ENCODE measurements at regions not wholly inside any gene's neighbourhood (a gene's known extent, or its start where the extent isn't known, plus 50 kb on each side); places are given as distances from the start of the nearest gene placed in this dataset.

DNA sequence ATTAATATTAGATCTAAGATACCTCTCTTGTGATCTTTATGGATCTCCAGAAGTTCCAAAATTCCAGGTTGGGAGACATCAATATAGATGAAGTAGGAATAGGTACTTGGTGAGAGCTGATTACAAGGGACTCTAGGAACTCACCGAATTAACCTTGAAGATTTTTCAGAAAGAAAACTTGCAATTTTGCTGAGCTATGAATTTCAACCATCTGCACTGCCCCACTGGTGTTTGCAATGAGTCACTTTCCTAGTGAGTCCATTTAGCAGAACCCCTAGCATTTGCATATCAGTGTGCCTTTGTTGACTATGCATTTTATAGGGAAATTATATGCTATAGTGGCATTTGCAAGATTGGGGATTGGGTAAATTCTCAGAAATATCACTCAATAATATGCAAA lies 122.0 kb downstream of the CTNND1 start:
- TF ChIP-seq, protein P1, sequence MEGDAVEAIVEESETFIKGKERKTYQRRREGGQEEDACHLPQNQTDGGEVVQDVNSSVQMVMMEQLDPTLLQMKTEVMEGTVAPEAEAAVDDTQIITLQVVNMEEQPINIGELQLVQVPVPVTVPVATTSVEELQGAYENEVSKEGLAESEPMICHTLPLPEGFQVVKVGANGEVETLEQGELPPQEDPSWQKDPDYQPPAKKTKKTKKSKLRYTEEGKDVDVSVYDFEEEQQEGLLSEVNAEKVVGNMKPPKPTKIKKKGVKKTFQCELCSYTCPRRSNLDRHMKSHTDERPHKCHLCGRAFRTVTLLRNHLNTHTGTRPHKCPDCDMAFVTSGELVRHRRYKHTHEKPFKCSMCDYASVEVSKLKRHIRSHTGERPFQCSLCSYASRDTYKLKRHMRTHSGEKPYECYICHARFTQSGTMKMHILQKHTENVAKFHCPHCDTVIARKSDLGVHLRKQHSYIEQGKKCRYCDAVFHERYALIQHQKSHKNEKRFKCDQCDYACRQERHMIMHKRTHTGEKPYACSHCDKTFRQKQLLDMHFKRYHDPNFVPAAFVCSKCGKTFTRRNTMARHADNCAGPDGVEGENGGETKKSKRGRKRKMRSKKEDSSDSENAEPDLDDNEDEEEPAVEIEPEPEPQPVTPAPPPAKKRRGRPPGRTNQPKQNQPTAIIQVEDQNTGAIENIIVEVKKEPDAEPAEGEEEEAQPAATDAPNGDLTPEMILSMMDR (conservative IDR thresholded peaks at IDR 0.05 in 1 of 2, IDR thresholded peaks at IDR 0.05 in 1 of 2; ENCODE audit: extremely low read depth in 1 of 2, insufficient read depth in 1 of 2, low read depth in 1 of 2, low read length in 2 of 2), result no peak
- TF ChIP-seq EZH2 (IDR thresholded peaks at IDR 0.05; ENCODE audit: borderline replicate concordance, low read length), result no peak

Data from mammary epithelial cell (primary cell).